ENCODE measurements at regions not wholly inside any gene's neighbourhood (a gene's known extent, or its start where the extent isn't known, plus 50 kb on each side); places are given as distances from the start of the nearest gene placed in this dataset.
"Not testable (repeated sequence)": the region's sequence is repeated elsewhere in the genome, so short reads cannot be mapped to it uniquely, and the experiment has no call there.

DNA sequence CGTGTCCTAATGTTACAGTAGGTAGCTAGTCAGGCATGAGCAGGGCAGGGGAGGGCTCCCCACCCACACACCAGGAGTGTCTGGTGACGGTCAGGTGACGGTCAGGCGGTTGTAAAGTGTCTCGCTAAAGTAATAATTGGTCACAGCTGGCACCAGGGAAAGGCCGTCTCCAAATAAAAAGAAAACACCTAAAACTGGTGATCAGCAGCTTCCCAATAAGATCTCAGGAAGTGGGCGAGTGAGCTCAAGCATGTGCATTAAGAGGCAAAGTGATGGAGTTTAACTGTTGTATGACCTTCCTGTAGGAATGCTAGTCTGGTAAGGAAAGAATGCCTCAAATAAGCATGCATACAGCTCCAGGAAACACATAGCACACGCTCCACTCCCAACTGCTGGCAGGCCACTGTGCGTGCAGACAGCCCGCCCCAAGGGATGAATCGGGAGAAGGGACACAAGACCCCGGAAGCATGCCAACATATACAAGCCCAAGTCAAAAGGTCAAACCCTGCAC, 177.1 kb downstream of the RNF144A start:
- no peak for DNase-seq

- peak in 1 of 51 donors; percentile 48 for DNase-seq
These were observed 179.6 kb downstream of the RNF144A start for GRCh38 chr2:7096726-7097352.

GRCh38 chr2:7097353-7097895, 180.2 kb downstream of the RNF144A start:
- DNase-seq = peak in 47 of 51 donors; percentile 6 to 82 (median 47)

DNA sequence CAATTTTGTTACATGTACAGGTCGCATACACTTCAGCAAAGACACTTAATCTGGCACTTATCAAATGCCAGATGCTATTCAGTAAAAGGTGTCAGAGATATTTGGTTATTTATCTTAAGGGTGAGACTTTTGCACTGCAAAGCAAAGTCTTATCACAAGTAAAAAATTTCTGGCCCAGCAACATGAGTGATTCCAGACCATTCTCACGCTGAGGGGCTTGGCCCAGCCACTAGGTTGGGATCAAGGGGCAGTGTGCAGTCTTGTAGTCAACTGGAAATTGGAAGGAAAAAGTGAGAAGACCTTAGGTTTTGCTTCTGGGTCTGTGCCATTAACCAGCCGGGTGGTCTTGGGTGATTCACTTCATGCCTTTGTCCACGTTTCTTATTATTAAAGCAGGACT, 181.6 kb downstream of the RNF144A start:
- no peak for DNase-seq

DNA sequence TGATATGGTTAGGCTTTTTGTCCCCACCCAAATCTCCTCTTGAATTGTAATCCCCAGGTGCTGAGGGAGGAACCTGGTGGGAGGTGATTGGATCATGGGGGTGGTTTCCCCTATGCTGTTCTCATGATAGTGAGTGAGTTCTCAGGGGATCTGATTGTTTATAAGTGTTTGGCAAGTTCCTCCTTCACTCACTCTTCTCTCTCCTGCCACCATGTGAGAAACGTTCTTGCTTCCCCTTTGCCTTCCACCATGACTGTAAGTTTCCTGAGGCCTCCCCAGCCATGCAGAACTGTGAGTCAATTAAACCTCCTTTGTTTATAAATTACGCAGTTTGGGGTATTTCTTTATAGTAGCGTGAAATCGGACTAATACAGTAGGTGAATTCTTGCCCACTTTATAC, 182.5 kb downstream of the RNF144A start:
- not testable (repeated sequence) for DNase-seq

DNA sequence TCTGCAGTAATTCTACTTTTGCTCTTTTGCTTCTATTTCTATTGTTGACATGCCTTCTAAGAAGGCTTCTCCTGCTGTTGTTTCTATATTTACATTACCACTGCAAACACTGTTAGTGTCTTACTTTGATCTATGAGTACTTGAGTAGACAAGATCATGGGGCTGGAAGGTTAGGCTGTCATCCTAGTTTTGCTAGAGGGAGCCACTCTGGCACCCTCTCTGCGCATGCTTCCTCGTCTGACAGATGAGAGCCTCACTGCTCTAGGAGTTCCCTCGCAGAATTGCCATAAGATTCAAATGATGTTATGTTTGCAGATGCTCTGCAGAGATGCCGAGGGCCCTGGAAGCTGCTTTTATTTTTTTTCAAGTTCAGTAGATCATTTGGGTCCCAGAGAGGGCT, 185.6 kb downstream of the RNF144A start:
- no peak for DNase-seq

GRCh38 chr2:7108792-7109532, 191.8 kb downstream of the RNF144A start:
- DNase-seq = no peak

DNA sequence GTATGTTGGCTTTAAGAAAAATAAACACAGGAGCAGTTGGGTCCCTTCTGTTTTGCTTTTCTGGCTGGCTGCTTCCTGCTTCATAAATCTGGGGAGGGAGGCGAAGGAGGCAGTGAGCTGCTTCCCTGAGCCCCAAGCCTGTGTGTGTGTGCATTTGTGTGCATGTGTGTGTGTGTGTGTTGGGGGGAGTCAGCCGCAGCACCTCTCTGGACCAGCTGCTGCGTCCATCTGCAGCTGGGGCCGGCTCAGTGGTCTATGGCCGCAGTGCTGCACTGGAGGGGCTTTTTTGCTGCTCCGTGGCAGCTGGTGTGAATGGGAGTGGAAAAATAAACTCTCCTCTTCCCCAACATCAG, 192.3 kb downstream of the RNF144A start:
- no peak for DNase-seq

DNA sequence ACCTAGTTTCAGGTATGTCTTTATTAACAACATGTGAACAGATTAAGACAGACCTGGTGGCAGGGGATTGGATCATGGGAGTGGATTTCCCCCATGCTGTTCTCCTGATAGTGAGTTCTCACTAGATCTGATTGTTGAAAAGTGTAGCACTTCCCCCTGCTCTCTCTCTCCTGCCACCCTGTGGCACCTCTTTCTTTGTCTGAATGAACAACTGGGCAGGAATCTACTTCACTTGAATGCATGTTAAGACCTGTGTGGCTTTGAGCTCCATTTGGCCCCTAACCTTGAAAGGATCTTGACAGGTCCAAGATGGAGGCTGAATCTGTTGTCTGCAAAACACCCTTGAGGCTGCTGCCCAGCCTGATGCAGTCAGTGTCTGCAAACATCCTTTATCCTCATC, 194.4 kb downstream of the RNF144A start:
- DNase-seq = no peak

GRCh38 chr2:7115364-7115763, 198.2 kb downstream of the RNF144A start:
- no peak for DNase-seq

DNA sequence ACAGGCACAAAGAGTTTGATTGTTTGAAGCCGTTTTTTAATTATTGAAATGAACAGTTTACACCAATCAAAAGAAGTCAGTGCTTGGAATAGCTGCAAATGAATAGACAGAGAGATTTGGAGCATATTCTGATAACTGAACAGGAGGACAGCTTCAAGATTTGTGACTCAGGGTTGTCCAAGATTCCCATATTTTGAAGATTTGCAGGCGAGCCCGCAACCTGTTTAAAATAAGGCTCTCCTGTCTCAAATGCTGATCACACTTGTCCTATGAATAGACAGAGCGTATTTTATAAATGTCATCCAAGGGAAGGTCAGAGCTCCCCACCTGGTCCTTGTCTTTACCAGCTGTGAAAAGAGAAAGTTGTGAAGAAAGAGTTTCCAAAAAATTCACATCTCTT, 198.7 kb downstream of the RNF144A start:
- no peak for DNase-seq

DNA sequence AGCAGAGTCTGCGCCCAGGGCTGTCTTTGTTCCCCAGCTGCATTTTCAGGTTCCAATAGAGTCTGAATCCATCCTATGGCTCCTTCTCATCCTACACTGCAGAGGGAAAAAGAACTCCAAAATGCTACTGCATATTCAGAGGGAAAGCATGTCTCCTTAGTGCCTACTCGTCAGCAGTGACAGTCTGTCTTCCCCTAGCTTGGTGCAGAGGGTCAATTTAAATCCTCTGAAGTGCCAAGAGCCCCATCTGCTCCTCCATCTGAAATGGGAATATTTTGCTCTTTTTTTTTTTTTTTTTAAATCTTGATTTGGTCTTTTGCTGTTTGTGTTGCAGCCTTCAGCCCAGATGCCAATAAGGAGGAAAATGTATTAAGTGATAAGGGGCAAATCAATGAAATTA, 199.3 kb downstream of the RNF144A start:
- DNase-seq = no peak

DNA sequence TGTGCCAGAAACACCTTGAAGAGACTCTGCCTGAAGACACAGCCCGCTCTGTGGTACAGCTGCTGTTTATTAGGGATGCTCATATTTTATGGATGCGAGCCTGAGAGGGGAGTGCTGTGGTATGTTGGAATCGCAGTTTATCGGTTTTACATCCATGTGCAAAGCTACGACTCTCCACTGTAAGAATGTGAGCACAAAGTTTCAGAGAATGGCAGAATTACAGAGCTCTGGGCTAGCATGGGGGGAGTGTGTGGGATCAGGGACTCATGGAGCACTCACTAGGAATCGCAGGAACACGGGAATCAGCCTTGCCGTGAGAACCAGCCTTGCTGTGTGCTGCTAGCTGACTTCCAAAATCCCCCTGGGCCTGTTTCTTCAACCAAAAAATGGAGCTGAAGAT, 199.9 kb downstream of the RNF144A start:
- DNase-seq = no peak

DNA sequence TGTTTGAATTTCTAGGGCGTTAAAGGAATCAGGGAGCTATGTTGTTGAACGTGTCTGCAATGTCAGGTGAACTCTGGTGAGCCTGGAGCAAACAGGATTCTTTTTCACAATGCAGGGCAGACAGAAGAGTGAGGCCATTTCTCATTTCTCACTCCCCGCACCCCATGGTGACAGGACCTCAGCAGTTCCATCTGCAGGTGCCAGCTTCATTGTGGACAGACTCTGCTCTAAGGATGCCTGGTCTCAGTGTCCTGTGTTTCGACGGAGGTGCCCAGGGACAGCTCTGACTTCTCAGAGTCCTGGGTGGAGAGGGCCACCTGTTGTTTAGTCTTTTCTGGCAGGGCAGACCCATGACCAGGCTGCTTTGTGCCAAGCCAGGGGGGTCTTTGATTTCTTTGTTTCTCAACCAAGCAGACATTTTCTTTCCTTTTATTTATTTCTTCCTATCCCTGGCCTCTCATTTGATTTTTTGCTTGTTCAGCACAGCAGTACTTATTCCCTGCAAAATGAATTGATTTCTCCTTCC, 201.5 kb downstream of the RNF144A start:
- no peak for DNase-seq

DNA sequence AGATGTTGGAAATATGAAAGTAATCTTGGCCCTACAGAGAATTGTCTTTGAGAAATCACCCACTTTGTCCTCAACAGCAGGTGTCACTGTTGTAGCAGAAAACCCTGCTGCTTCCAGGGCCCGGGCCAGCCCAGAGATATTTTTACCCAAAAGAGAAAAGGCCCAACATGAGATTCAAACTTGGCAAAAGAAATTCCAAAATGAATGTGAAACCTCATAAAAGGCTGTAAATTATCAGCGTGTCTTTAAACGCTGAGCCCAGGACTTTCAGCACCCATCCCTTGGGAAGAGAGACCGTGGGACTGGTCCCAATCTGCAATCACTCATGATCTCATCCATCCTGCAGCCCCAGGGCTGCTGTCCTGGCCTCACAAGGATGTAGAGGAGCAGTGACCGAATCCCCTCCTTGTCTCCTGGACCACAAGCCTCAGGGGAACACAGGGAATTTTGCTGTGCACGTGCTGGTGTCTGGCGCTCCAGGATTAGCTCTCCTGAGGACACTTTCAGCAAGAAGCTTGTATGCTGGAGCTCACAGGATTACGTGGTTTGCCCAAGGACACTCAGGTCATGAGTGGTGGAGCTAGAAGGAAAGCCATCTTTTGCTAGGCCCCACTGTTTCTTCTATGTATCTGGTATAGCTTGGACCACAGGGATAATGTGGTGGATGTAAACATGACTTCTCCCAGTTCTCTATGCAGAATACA, 202.1 kb downstream of the RNF144A start:
- DNase-seq = peak in 14 of 51 donors; percentile 3 to 32 (median 12)

DNA sequence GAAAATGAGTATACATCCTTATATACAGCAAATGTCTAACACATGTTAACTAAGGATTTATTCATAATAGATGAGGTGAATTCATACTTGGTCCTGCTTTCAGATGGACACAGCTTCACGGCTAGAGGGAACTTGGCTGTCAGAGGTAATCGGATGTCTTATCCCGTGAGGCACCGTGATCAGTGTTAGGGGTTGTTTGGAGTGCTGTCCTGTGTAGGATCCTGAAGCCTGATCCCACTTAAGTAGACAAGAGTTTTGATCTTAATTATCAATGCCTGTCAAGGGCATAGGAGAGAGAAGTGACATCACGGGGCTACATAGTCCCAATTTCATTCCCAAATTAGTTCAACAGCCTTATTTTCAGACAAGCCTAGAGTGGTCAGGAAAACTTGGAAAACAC, 204.6 kb downstream of the RNF144A start:
- DNase-seq = no peak

- DNase-seq = no peak
These were observed 209.9 kb downstream of the RNF144A start for GRCh38 chr2:7127156-7127555.

DNA sequence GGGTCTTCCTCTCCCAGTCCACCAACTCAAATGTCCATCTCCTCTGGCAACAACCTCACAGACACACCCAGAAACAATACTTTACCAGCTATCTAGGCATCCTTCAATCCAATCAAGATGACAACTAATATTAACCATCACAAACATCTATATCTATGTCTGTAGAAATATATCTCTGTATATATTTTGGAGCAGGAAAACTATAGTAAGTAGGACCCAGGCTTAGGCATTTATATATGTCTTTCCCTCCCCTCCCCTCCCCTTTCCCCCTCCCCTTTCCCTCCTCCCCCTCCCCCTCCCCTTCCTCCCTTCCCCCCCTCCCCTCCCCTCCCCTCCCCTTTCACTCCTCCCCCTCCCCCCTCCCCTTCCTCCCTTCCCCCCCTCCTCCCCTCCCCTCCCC, 210.5 kb downstream of the RNF144A start:
- no peak for DNase-seq

DNA sequence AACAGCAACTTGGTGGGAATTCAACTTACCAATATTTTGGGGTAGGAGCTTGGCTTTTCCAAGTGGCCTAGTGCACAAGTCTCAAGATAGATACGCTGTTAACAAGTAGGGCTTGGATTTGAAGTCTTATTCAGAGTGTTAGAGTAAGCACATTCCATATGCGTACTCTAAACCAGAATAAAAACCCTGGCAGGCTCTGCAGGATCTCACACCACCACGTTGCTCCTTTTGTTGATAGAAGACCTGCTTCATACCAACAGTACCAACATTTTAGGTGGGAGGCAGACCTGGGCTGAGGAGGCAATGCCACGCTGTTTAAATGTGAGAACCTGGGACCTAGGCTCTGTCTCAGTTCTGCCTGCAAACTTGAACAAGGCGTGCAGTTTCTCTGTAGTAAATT, 214.0 kb downstream of the RNF144A start:
- no peak for DNase-seq

DNA sequence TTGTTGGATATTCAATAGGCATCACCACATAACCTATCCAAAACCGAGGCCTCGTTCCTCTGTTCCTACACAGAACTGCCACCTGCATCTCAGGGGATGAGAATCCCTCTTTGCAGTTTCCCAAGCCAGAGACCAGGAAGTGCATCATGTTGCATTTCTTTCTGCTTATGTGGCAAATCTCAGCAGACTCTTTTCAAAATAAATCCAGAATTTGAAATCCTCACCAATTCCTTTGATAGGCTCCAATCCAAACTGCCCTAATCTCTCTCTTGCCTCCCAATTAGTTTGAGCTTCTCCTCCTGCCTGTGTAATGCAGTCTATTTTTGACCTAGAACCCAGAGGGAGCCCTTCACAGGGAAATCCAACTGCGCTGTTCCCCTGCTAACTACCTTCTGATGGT, 215.5 kb downstream of the RNF144A start:
- DNase-seq = no peak

DNA sequence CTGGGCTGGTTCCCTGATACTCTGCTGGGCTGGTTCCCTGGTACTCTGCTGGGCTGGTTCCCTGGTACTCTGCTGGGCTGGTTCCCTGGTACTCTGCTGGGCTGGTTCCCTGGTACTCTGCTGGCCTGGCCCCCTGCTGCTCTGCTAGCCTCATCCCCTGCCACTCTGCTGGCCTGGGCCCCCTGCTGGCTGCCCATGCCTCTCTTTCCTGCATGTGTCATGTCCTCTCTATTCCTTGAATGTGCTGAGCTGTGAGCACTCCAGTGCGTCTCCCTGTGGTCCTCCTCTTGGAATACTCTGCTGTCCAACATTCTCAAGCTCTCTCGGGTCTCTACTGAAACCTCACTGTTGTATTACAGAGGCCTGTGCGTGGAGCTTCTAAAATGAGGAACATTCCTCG, 216.3 kb downstream of the RNF144A start:
- no peak for DNase-seq

DNA sequence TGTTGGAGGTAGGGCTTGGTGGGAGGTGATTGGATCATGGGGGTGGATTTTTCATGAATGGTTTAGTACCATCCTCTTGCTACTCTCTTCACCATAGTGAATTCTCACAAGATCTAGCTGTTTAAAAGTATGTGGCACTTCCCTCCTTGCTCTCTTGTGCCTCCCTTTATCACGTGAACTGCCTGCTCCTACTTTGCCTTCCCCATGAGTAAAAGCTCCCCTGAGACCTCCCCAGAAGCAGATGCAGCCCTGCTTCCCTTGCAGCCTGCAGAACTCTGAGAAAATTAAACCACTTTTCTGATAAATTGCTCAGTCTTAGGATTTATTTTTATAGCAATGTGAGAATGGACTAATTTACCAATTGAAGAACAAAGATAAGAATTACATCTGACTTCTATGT, 223.1 kb downstream of the RNF144A start:
- no peak for DNase-seq

Measured in hypothalamus (tissue), 51 donors.